ENCODE measurements at regions not wholly inside any gene's neighbourhood (a gene's known extent, or its start where the extent isn't known, plus 50 kb on each side); places are given as distances from the start of the nearest gene placed in this dataset.

GRCh38 chr10:31166606-31167005, 134.9 kb upstream of the ZNF438 start:
- Histone ChIP-seq H3K4me1 (replicated peaks; ENCODE audit: insufficient read depth) (no peaks in the 10 kb centered on the region), H3F3A (ENCODE audit: insufficient read depth, low read depth) (no peaks in the 10 kb centered on the region), H3K9me2 (ENCODE audit: insufficient read depth) (no peaks in the 10 kb centered on the region), H3K79me2 (ENCODE audit: low read depth) (no peaks in the 10 kb centered on the region), H3K36me3 (ENCODE audit: low read depth) (no peaks in the 10 kb centered on the region), H4K20me1 (ENCODE audit: insufficient read depth) (no peaks in the 10 kb centered on the region), H3K27me3 (ENCODE audit: insufficient read depth, low read depth) (no peaks in the 10 kb centered on the region), H3K27ac (no peak overlapping the region), H2AFZ (no peak overlapping the region), H3K4me3 (no peak overlapping the region), H3K4me2 (no peak overlapping the region), H3K9me3 (ENCODE audit: insufficient read depth, low read depth) (no peaks in the 10 kb centered on the region)
- BruUV-seq (replicated peaks): no TSS peak
- POLR2A ChIA-PET (ENCODE audit: unreplicated experiment): no interaction called here
- CTCF ChIA-PET: no interaction called here
- intact Hi-C loops (cut with micrococcal nuclease; ENCODE audit: unreplicated experiment): no loop called here
- DNase-seq: no peak
- TF ChIP-seq EZH2 (IDR thresholded peaks at IDR 0.05; ENCODE audit: low read depth) (no peak), CTCF (conservative IDR thresholded peaks at IDR 0.05) (no peak)

- Histone ChIP-seq H3K4me2 (no peak overlapping the region), H2AFZ (no peak overlapping the region), H3F3A (ENCODE audit: insufficient read depth, low read depth) (no peaks in the 10 kb centered on the region), H3K9me3 (ENCODE audit: insufficient read depth, low read depth) (no peaks in the 10 kb centered on the region; the same call in 1 of the 2 replicates), H3K79me2 (ENCODE audit: low read depth) (no peaks in the 10 kb centered on the region), H3K4me3 (no peak overlapping the region), H3K36me3 (ENCODE audit: low read depth) (no peaks in the 10 kb centered on the region), H3K4me1 (replicated peaks; ENCODE audit: insufficient read depth) (no peaks in the 10 kb centered on the region), H3K27me3 (ENCODE audit: insufficient read depth, low read depth) (no peaks in the 10 kb centered on the region), H4K20me1 (ENCODE audit: insufficient read depth) (no peaks in the 10 kb centered on the region), H3K9me2 (ENCODE audit: insufficient read depth) (no peaks in the 10 kb centered on the region), H3K27ac (no peak overlapping the region)
- CTCF ChIA-PET: no interaction called here
- intact Hi-C loops (cut with micrococcal nuclease; ENCODE audit: unreplicated experiment): no loop called here
- POLR2A ChIA-PET (ENCODE audit: unreplicated experiment): no interaction called here
- TF ChIP-seq EZH2 (IDR thresholded peaks at IDR 0.05; ENCODE audit: low read depth): no peak
- no peak for TF ChIP-seq CTCF (conservative IDR thresholded peaks at IDR 0.05)
- BruUV-seq (replicated peaks): no TSS peak
- no peak for DNase-seq
Measured at GRCh38 chr10:31170636-31171035, 139.0 kb upstream of the ZNF438 start.

GRCh38 chr10:31171402-31172083, 139.9 kb upstream of the ZNF438 start:
- TF ChIP-seq EZH2 (IDR thresholded peaks at IDR 0.05; ENCODE audit: low read depth) (no peak), CTCF (conservative IDR thresholded peaks at IDR 0.05) (no peak)
- Histone ChIP-seq H3K4me3 (no peak overlapping the region), H3F3A (ENCODE audit: insufficient read depth, low read depth) (no peaks in the 10 kb centered on the region), H3K27me3 (ENCODE audit: insufficient read depth, low read depth) (no peaks in the 10 kb centered on the region), H3K79me2 (ENCODE audit: low read depth) (no peaks in the 10 kb centered on the region), H3K27ac (no peak overlapping the region), H2AFZ (no peak overlapping the region), H3K4me2 (no peak overlapping the region), H3K9me3 (ENCODE audit: insufficient read depth, low read depth) (no peaks in the 10 kb centered on the region; the same call in 1 of the 2 replicates), H3K36me3 (ENCODE audit: low read depth) (no peaks in the 10 kb centered on the region), H3K9me2 (ENCODE audit: insufficient read depth) (no peaks in the 10 kb centered on the region), H4K20me1 (ENCODE audit: insufficient read depth) (no peaks in the 10 kb centered on the region), H3K4me1 (replicated peaks; ENCODE audit: insufficient read depth) (no peaks in the 10 kb centered on the region)
- ChIA-PET CTCF (no interaction called here), POLR2A (ENCODE audit: unreplicated experiment) (no interaction called here)
- intact Hi-C loops (cut with micrococcal nuclease; ENCODE audit: unreplicated experiment): no loop called here
- BruUV-seq (replicated peaks): no TSS peak
- DNase-seq: no peak

Measured in PC-9 (cell line).